Fibroblast of lung (primary cell): ENCODE measurements at regions not wholly inside any gene's neighbourhood (a gene's known extent, or its start where the extent isn't known, plus 50 kb on each side); places are given as distances from the start of the nearest gene placed in this dataset.

ENCODE experiments used
- EZH2 ChIP-seq: IDR thresholded peaks from 2 replicates; pipeline ENCODE4 v1.5.1; 2012; ENCODE audit warnings: low read length, control low read depth, mild to moderate bottlenecking; ENCODE audit errors: missing control alignments
- TF ChIP-seq, protein P1 (sequence below), 2 donors: IDR thresholded peaks in 1 of 2; conservative IDR thresholded peaks in 1 of 2; 1 replicate in 1 of 2; 2 replicates in 1 of 2; pipeline ENCODE4 v1.5.1; 2011 to 2012; ENCODE audit warnings: low read length in 2 of 2, control low read depth in 1 of 2, inconsistent platforms in 1 of 2, low read depth in 1 of 2, mild to moderate bottlenecking in 1 of 2

DNA sequence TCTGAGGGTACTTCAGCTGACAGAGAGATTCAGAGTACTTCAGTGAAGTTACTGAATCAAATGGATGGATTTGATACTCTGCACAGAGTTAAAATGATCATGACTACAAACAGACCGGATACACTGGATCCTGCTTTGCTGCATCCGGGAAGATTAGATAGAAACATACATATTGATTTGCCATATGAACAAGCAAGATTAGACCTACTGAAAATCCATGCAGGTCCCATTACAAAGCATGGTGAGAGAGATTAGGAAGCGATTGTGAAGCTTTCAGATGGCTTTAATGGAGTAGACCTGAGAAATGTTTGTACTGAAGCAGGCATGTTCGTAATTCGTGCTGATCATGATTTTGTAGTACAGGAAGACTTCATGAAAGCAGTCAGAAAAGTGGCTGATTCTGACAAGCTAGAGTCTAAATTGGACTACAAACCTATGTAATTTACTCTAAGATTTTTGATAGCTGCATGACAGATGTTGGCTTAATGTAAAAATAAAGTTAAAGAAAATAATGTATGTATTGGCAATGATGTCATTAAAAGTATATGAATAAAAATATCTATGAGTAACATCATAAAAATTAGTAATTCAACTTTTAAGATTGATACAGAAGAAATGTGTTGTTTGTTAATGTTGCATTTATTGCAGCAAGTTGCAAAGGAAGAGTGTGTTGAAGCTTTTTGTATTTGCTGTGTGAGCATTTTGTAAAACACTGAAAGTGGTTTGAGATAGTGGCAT lies 136.1 kb upstream of the RAP1B start:
- no peak for TF ChIP-seq EZH2
- TF ChIP-seq, protein P1, sequence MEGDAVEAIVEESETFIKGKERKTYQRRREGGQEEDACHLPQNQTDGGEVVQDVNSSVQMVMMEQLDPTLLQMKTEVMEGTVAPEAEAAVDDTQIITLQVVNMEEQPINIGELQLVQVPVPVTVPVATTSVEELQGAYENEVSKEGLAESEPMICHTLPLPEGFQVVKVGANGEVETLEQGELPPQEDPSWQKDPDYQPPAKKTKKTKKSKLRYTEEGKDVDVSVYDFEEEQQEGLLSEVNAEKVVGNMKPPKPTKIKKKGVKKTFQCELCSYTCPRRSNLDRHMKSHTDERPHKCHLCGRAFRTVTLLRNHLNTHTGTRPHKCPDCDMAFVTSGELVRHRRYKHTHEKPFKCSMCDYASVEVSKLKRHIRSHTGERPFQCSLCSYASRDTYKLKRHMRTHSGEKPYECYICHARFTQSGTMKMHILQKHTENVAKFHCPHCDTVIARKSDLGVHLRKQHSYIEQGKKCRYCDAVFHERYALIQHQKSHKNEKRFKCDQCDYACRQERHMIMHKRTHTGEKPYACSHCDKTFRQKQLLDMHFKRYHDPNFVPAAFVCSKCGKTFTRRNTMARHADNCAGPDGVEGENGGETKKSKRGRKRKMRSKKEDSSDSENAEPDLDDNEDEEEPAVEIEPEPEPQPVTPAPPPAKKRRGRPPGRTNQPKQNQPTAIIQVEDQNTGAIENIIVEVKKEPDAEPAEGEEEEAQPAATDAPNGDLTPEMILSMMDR (conservative IDR thresholded peaks at IDR 0.05 in 1 of 2, IDR thresholded peaks at IDR 0.05 in 1 of 2; ENCODE audit: low read depth in 1 of 2, low read length in 2 of 2): no peak
